ENCODE measurements at regions not wholly inside any gene's neighbourhood (a gene's known extent, or its start where the extent isn't known, plus 50 kb on each side); places are given as distances from the start of the nearest gene placed in this dataset.

GRCh38 chr4:27270435-27270834, 409.8 kb downstream of the STIM2 start:
- Histone ChIP-seq H3K27ac (ENCODE audit: low read depth, low read length) (no peak overlapping the region), H3K4me1 (ENCODE audit: control insufficient read depth in 3 of 3, insufficient read depth in 3 of 3, low read length in 3 of 3) (no peaks in the 10 kb centered on the region), H3K27me3 (ENCODE audit: control insufficient read depth in 3 of 3, insufficient read depth in 3 of 3, low read length in 3 of 3) (no peaks in the 10 kb centered on the region), H3K9me3 (ENCODE audit: control insufficient read depth in 3 of 3, low read length in 3 of 3) (no peaks in the 10 kb centered on the region), H3K36me3 (ENCODE audit: control insufficient read depth in 3 of 3, insufficient read depth in 3 of 3, low read length in 3 of 3) (no peaks in the 10 kb centered on the region), H3K4me3 (ENCODE audit: low read length in 3 of 3) (no peak overlapping the region), H3K9ac (ENCODE audit: low read depth in 1 of 3, low read length in 3 of 3) (no peak overlapping the region)

- Histone ChIP-seq H3K27me3 (ENCODE audit: control insufficient read depth in 3 of 3, insufficient read depth in 3 of 3, low read length in 3 of 3) (no peaks in the 10 kb centered on the region), H3K36me3 (ENCODE audit: control insufficient read depth in 3 of 3, insufficient read depth in 3 of 3, low read length in 3 of 3) (no peaks in the 10 kb centered on the region), H3K27ac (ENCODE audit: low read depth, low read length) (no peak overlapping the region), H3K9ac (ENCODE audit: low read depth in 1 of 3, low read length in 3 of 3) (no peak overlapping the region), H3K4me3 (ENCODE audit: low read length in 3 of 3) (no peak overlapping the region), H3K9me3 (ENCODE audit: control insufficient read depth in 3 of 3, low read length in 3 of 3) (no peaks in the 10 kb centered on the region), H3K4me1 (ENCODE audit: control insufficient read depth in 3 of 3, insufficient read depth in 3 of 3, low read length in 3 of 3) (no peaks in the 10 kb centered on the region)
Measured at GRCh38 chr4:27271555-27271954, 410.9 kb downstream of the STIM2 start.

- Histone ChIP-seq H3K27ac (ENCODE audit: low read depth, low read length) (no peak overlapping the region), H3K4me3 (ENCODE audit: low read length in 3 of 3) (no peak overlapping the region), H3K4me1 (ENCODE audit: control insufficient read depth in 3 of 3, insufficient read depth in 3 of 3, low read length in 3 of 3) (no peaks in the 10 kb centered on the region), H3K9me3 (ENCODE audit: control insufficient read depth in 3 of 3, low read length in 3 of 3) (no peaks in the 10 kb centered on the region), H3K27me3 (ENCODE audit: control insufficient read depth in 3 of 3, insufficient read depth in 3 of 3, low read length in 3 of 3) (no peaks in the 10 kb centered on the region), H3K36me3 (ENCODE audit: control insufficient read depth in 3 of 3, insufficient read depth in 3 of 3, low read length in 3 of 3) (no peaks in the 10 kb centered on the region), H3K9ac (ENCODE audit: low read depth in 1 of 3, low read length in 3 of 3) (no peak overlapping the region)
Measured at GRCh38 chr4:27272217-27272616, 411.6 kb downstream of the STIM2 start.

- no peak overlapping the region for H3K9ac ChIP-seq (ENCODE audit: low read depth in 1 of 3, low read length in 3 of 3)
- no peaks in the 10 kb centered on the region for H3K9me3 ChIP-seq (ENCODE audit: control insufficient read depth in 3 of 3, low read length in 3 of 3)
- no peaks in the 10 kb centered on the region for H3K4me1 ChIP-seq (ENCODE audit: control insufficient read depth in 3 of 3, insufficient read depth in 3 of 3, low read length in 3 of 3)
- no peaks in the 10 kb centered on the region for H3K27me3 ChIP-seq (ENCODE audit: control insufficient read depth in 3 of 3, insufficient read depth in 3 of 3, low read length in 3 of 3)
- H3K27ac ChIP-seq (ENCODE audit: low read depth, low read length), result no peak overlapping the region
- H3K4me3 ChIP-seq (ENCODE audit: low read length in 3 of 3), result no peak overlapping the region
- no peaks in the 10 kb centered on the region for H3K36me3 ChIP-seq (ENCODE audit: control insufficient read depth in 3 of 3, insufficient read depth in 3 of 3, low read length in 3 of 3)
Measured at GRCh38 chr4:27276307-27277073, 415.8 kb downstream of the STIM2 start.

- no peak overlapping the region for H3K27ac ChIP-seq (ENCODE audit: low read depth, low read length)
- H3K4me1 ChIP-seq (ENCODE audit: control insufficient read depth in 3 of 3, insufficient read depth in 3 of 3, low read length in 3 of 3), result no peaks in the 10 kb centered on the region
- H3K9me3 ChIP-seq (ENCODE audit: control insufficient read depth in 3 of 3, low read length in 3 of 3), result no peaks in the 10 kb centered on the region
Measured at GRCh38 chr4:27278615-27279375, 418.2 kb downstream of the STIM2 start.

GRCh38 chr4:27288496-27288895, 427.9 kb downstream of the STIM2 start:
- Histone ChIP-seq H3K27me3 (ENCODE audit: control insufficient read depth in 3 of 3, insufficient read depth in 3 of 3, low read length in 3 of 3) (no peaks in the 10 kb centered on the region), H3K4me1 (ENCODE audit: control insufficient read depth in 3 of 3, insufficient read depth in 3 of 3, low read length in 3 of 3) (no peaks in the 10 kb centered on the region), H3K9me3 (ENCODE audit: control insufficient read depth in 3 of 3, low read length in 3 of 3) (no peaks in the 10 kb centered on the region), H3K27ac (ENCODE audit: low read depth, low read length) (no peak overlapping the region), H3K36me3 (ENCODE audit: control insufficient read depth in 3 of 3, insufficient read depth in 3 of 3, low read length in 3 of 3) (no peaks in the 10 kb centered on the region), H3K9ac (ENCODE audit: low read depth in 1 of 3, low read length in 3 of 3) (no peak overlapping the region), H3K4me3 (ENCODE audit: low read length in 3 of 3) (no peak overlapping the region)

More at GRCh38 chr4:27278615-27279375, 418.2 kb downstream of the STIM2 start:
- Histone ChIP-seq H3K27me3 (ENCODE audit: control insufficient read depth in 3 of 3, insufficient read depth in 3 of 3, low read length in 3 of 3) (no peaks in the 10 kb centered on the region), H3K36me3 (ENCODE audit: control insufficient read depth in 3 of 3, insufficient read depth in 3 of 3, low read length in 3 of 3) (no peaks in the 10 kb centered on the region), H3K9ac (ENCODE audit: low read depth in 1 of 3, low read length in 3 of 3) (no peak overlapping the region), H3K4me3 (ENCODE audit: low read length in 3 of 3) (no peak overlapping the region)

GRCh38 chr4:27289704-27290103, 429.1 kb downstream of the STIM2 start:
- Histone ChIP-seq H3K9ac (ENCODE audit: low read depth in 1 of 3, low read length in 3 of 3) (no peak overlapping the region), H3K27me3 (ENCODE audit: control insufficient read depth in 3 of 3, insufficient read depth in 3 of 3, low read length in 3 of 3) (no peaks in the 10 kb centered on the region), H3K9me3 (ENCODE audit: control insufficient read depth in 3 of 3, low read length in 3 of 3) (no peaks in the 10 kb centered on the region), H3K36me3 (ENCODE audit: control insufficient read depth in 3 of 3, insufficient read depth in 3 of 3, low read length in 3 of 3) (no peaks in the 10 kb centered on the region), H3K4me3 (ENCODE audit: low read length in 3 of 3) (no peak overlapping the region), H3K27ac (ENCODE audit: low read depth, low read length) (no peak overlapping the region), H3K4me1 (ENCODE audit: control insufficient read depth in 3 of 3, insufficient read depth in 3 of 3, low read length in 3 of 3) (no peaks in the 10 kb centered on the region)

- Histone ChIP-seq H3K27ac (ENCODE audit: low read depth, low read length) (no peak overlapping the region), H3K36me3 (ENCODE audit: control insufficient read depth in 3 of 3, insufficient read depth in 3 of 3, low read length in 3 of 3) (no peaks in the 10 kb centered on the region), H3K27me3 (ENCODE audit: control insufficient read depth in 3 of 3, insufficient read depth in 3 of 3, low read length in 3 of 3) (no peaks in the 10 kb centered on the region), H3K9ac (ENCODE audit: low read depth in 1 of 3, low read length in 3 of 3) (no peak overlapping the region), H3K4me3 (ENCODE audit: low read length in 3 of 3) (no peak overlapping the region), H3K9me3 (ENCODE audit: control insufficient read depth in 3 of 3, low read length in 3 of 3) (no peaks in the 10 kb centered on the region), H3K4me1 (ENCODE audit: control insufficient read depth in 3 of 3, insufficient read depth in 3 of 3, low read length in 3 of 3) (no peaks in the 10 kb centered on the region)
Measured at GRCh38 chr4:27293831-27294230, 433.2 kb downstream of the STIM2 start.

GRCh38 chr4:27304751-27305150, 444.1 kb downstream of the STIM2 start:
- H3K27ac ChIP-seq (ENCODE audit: low read depth, low read length), result no peak overlapping the region
- H3K36me3 ChIP-seq (ENCODE audit: control insufficient read depth in 3 of 3, insufficient read depth in 3 of 3, low read length in 3 of 3), result no peaks in the 10 kb centered on the region
- peaks cover 0 to 2% (median 0%) of the 10 kb centered on the region in 3 donors for H3K9me3 ChIP-seq (ENCODE audit: control insufficient read depth in 3 of 3, low read length in 3 of 3)
- no peaks in the 10 kb centered on the region for H3K27me3 ChIP-seq (ENCODE audit: control insufficient read depth in 3 of 3, insufficient read depth in 3 of 3, low read length in 3 of 3)
- H3K9ac ChIP-seq (ENCODE audit: low read depth in 1 of 3, low read length in 3 of 3), result no peak overlapping the region
- H3K4me3 ChIP-seq (ENCODE audit: low read length in 3 of 3), result no peak overlapping the region
- no peaks in the 10 kb centered on the region for H3K4me1 ChIP-seq (ENCODE audit: control insufficient read depth in 3 of 3, insufficient read depth in 3 of 3, low read length in 3 of 3)

GRCh38 chr4:27305246-27305645, 444.6 kb downstream of the STIM2 start:
- Histone ChIP-seq H3K9ac (ENCODE audit: low read depth in 1 of 3, low read length in 3 of 3) (no peak overlapping the region), H3K4me3 (ENCODE audit: low read length in 3 of 3) (no peak overlapping the region), H3K36me3 (ENCODE audit: control insufficient read depth in 3 of 3, insufficient read depth in 3 of 3, low read length in 3 of 3) (no peaks in the 10 kb centered on the region), H3K9me3 (ENCODE audit: control insufficient read depth in 3 of 3, low read length in 3 of 3) (peaks cover 0 to under 1% (median 0%) of the 10 kb centered on the region in 3 donors), H3K4me1 (ENCODE audit: control insufficient read depth in 3 of 3, insufficient read depth in 3 of 3, low read length in 3 of 3) (no peaks in the 10 kb centered on the region), H3K27ac (ENCODE audit: low read depth, low read length) (no peak overlapping the region), H3K27me3 (ENCODE audit: control insufficient read depth in 3 of 3, insufficient read depth in 3 of 3, low read length in 3 of 3) (no peaks in the 10 kb centered on the region)
